LHCN-M2 (cell line): ENCODE measurements at regions not wholly inside any gene's neighbourhood (a gene's known extent, or its start where the extent isn't known, plus 50 kb on each side); places are given as distances from the start of the nearest gene placed in this dataset.
"Not testable (repeated sequence)": the region's sequence is repeated elsewhere in the genome, so short reads cannot be mapped to it uniquely, and the experiment has no call there.

ENCODE experiments used
- DNase-seq: peaks from one replicate; pipeline ENCODE4 v3.0.0-alpha.2; 2012; ENCODE audit warnings: low read depth

- not testable (repeated sequence) for DNase-seq
These were observed 109.5 kb downstream of the FOXD4L6 start for GRCh38 chr9:41018948-41019347.

DNA sequence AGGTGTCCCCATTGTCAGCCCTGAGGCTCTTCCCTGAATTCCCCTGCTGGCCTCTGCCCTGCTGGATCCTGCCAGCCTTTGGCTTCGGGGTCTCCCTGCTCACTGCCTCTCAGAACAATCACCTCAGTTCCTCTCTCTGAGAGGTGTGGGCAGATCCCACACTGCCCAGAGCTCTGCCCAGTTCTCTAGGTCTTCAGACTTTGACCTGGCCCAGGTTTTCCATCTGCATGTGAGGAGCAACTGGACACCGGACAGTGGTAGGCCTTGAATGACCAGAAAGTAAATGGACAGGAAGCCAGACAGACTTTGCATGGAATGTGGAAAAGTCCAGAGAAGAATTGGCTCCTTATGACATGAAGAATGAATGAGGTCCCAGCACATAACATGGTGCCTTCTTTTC, 111.8 kb downstream of the FOXD4L6 start:
- DNase-seq, result not testable (repeated sequence)

DNA sequence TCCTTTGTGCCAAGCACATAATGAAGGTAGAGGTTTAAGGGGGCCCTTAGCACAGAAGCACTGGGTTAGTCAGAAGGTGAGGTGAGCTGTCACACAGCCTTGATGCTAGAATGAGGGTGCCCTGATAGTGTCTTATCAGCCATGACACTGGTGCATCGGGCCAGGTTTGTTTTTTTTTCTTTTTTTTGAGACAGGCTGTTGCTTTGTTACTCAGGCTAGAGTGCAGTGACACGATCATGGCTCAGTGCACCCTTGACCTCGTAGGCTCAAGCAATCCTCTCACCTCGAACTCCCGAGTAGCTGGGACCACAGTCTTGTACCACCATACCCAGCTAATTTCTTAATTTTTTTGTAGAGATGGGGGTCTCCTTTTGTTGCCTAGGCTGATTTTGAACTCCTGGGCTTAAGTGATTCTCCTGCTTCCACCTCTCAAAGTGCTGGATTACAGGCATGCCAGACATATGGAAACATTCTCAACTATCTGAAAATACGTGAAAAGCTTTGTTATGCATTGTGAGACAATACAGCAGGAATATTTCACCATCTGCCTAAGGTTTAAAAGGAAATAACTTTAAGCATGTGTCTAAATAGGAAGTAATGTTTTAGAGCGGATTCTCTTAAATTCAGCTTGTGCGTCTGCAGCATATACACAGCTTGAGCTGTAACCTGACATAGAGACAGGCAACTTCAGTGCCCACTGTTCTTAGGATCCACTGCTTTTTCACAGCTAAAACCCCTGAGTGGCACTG, 128.4 kb downstream of the FOXD4L6 start:
- not testable (repeated sequence) for DNase-seq

GRCh38 chr9:40995490-40995889, 133.0 kb downstream of the FOXD4L6 start:
- not testable (repeated sequence) for DNase-seq

GRCh38 chr9:40993842-40994241, 134.6 kb downstream of the FOXD4L6 start:
- not testable (repeated sequence) for DNase-seq

GRCh38 chr9:40993375-40993774, 135.1 kb downstream of the FOXD4L6 start:
- DNase-seq, result not testable (repeated sequence)

GRCh38 chr9:40992472-40992821, 136.0 kb downstream of the FOXD4L6 start:
- DNase-seq, result peak; percentile 50

GRCh38 chr9:40991741-40992471, 136.6 kb downstream of the FOXD4L6 start:
- peak; percentile 98 for DNase-seq

- not testable (repeated sequence) for DNase-seq
These were observed 137.3 kb downstream of the FOXD4L6 start for GRCh38 chr9:40991100-40991740.

DNA sequence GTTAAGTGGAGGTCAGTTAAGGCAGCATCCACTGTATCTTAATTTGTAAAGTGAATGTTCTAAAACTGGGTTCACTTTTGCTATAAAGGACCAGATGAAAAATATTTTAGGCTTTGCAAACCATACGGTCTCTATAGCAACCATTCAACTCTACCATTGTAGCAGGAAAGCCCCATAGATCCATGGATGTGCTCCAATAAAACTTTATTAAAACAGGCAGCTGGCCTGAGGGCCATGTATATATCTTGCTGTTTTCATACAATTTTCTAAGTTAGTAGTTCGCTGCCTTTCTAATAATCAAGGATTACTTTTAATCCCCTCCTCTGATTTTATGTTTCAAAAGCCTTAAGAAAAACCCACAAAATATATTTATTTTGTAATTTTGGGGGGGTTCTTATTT, 142.1 kb downstream of the FOXD4L6 start:
- not testable (repeated sequence) for DNase-seq

DNA sequence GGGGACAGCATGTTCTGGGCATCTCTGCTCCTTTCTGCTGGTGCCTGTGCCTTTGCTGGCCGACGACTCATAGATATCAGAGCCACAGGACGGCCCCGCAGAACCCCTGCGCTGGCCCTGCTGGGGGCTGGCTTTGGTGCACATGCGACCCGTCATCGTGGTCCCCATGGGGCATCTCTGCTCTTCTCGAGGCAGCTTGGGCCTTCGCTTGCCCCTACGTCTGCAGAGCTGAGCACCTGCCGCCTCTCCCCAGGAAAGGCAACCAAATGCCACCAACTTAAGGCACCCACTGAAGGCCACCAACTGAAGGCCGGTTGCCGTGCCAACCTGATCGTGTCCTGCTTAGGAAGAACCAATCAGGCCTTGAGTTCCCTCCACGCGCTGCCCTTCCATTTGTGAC, 153.1 kb downstream of the FOXD4L6 start:
- DNase-seq, result not testable (repeated sequence)

DNA sequence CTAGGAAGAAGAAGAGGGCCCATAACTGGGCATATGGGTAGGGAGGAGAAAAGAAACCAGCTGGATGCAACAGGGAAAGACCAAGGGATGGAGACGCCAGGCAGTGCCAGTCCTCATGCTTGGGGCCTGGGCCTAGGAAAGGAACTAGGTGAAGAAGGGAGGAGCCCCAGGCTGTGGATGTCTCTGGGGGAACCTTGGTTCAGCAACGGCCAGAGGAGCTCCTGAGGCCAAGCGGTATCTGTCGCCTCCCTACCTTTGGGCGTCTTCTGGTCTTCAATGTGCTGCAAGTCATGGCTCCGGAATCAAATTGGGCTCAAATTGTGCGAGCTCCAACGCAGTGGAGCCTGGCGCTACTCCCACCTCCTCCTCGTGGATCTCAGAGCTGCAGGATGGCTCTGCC, 153.6 kb downstream of the FOXD4L6 start:
- not testable (repeated sequence) for DNase-seq

DNA sequence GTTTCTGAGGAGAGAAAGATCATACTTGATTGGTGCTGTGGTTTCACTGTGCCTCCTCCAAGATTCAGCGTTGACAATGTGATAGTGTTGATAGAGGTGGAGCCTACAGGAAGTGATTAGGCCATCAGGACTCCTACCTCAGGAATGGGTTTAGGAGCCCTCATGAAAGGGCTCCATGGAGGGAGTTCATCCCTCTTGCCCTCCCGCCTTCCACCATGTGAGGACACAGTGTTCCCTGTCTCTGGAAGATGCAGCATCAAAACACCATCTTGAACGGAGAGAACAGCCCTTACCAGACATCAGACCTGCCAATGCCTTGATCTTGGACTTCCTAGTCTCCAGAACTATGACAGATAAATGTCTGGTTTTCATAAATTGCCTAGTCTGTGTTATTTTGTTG, 156.7 kb downstream of the FOXD4L6 start:
- not testable (repeated sequence) for DNase-seq

DNA sequence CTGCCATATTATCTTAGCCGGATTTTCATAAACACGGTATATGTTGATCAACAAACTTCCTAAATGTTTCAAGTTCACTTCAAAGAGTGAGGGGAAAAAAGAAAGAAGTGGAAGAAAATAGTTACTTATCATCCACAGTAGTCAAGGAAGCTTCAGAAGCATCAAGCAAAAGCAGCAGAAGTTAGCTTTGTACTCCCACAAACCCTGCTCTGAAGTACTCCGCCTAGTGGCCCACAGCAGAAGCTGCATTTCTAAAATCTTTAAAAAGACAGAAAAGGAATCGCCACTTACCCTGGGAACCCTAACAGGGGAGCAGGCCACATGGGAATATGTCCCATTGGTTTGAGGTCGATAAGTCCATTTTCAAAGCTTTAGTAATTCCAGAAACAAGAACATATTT, 158.1 kb downstream of the FOXD4L6 start:
- DNase-seq, result not testable (repeated sequence)

DNA sequence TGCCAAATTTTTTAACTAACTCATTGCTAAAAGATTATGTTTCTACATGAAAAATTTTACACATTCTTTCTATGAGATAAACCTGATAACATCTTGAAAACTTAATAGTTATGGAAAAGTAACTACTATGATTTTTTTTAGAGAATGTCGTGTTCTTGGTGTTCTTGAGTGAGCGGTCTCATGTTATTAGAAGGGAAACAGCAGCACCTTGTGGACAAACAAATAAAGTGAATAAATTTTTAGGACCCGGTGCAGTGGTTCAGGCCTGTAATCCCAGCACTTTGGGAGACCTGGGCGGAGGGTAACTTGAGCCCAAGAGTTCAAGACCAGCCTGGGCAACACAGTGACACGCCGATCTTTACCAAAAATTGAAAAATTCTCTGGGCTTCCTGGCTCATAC, 166.0 kb downstream of the FOXD4L6 start:
- not testable (repeated sequence) for DNase-seq

DNA sequence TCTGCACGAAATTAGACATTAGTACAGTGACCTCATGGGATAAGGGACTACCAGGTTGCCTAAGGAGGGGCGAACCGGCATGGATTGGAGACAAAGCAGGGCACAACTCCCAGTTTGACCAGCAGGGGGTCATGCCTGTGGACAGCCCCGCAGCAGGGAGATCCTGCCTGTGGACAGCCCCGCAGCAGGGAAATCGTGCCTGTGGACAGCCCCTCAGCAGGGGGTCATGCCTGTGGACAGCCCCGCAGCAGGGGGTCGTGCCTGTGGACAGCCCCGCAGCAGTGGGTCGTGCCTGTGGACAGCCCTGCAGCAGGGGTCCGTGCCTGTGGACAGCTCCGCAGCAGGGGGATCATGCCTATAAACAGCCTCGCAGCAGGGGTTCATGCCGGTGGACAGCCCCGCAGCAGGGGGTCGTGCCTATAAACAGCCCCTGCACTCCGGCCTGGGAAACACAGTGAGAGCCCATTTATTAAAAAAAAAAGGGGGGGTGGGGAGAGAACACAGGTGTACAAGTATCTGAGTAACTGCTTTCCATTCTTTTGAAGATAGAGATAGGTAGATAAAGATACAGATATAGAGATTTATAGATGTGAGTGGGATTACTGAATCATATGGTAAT, 176.5 kb downstream of the FOXD4L6 start:
- not testable (repeated sequence) for DNase-seq

GRCh38 chr9:40946228-40946627, 182.3 kb downstream of the FOXD4L6 start:
- DNase-seq, result not testable (repeated sequence)

GRCh38 chr9:40942730-40943129, 185.8 kb downstream of the FOXD4L6 start:
- DNase-seq, result not testable (repeated sequence)

GRCh38 chr9:40939888-40940209, 188.6 kb downstream of the FOXD4L6 start:
- DNase-seq, result not testable (repeated sequence)

DNA sequence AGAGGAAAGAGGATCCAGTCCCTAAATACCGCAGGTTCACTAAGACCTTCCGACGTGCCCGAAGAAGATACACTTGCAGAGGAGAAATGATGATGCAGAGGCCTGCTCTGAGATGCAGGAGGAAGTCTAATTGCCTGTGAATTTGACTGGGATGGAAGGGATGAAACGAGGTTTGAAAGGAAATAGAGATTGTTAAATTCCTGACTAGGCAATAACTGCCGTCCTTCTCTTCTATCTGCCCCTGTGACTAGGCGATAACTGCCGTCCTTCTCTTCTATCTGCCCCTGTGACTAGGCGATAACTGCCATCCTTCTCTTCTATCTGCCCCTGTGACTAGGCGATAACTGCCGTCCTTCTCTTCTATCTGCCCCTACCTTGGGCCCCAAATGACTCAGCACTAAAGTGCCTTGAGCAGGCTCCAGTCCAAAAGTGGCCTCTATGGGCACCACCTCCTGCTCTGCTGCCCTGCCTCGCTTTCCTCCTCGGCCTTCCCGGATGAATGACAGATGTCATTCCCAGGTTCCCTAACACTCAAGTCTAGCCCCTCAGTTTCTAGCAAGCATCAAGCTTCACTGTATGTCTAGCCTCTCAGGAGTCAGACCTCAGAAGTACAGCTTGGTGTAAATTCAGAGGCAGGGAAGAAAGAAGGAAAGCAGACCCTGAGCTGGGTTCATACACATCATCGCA, 189.1 kb downstream of the FOXD4L6 start:
- not testable (repeated sequence) for DNase-seq

GRCh38 chr9:40935336-40935735, 193.1 kb downstream of the FOXD4L6 start:
- no peak for DNase-seq
